Right cardiac atrium (tissue), 5 donors: ENCODE measurements at regions not wholly inside any gene's neighbourhood (a gene's known extent, or its start where the extent isn't known, plus 50 kb on each side); places are given as distances from the start of the nearest gene placed in this dataset.

Experiments used
- ATAC-seq, 2 donors: fragments of 200-7000 bp; cut with Tn5 transposase; one replicate each; pipeline versions ENCODE4 v1.8.0 to v1.9.1; 2020; ENCODE audit warnings: moderate library complexity in 2 of 2, mild to moderate bottlenecking in 1 of 2
- DNase-seq, 3 donors: peaks; one replicate each; pipeline ENCODE4 v3.0.0-alpha.2; 2020
- H3K27ac ChIP-seq: one replicate; pipeline ENCODE4 v1.5.1; 2013; ENCODE audit warnings: mild to moderate bottlenecking, low read length, control low read depth, moderate library complexity
- H3K27me3 ChIP-seq: one replicate; pipeline ENCODE4 v1.6.1; 2013; ENCODE audit not compliant: control insufficient read depth, insufficient read depth
- H3K4me1 ChIP-seq: one replicate; pipeline ENCODE4 v1.6.1; 2013; ENCODE audit warnings: low read length; ENCODE audit not compliant: control insufficient read depth, insufficient read depth
- H3K4me3 ChIP-seq: one replicate; pipeline ENCODE4 v1.5.1; 2013; ENCODE audit warnings: low read length, control low read depth
- H3K9me3 ChIP-seq: one replicate; pipeline ENCODE4 v1.6.1; 2013; ENCODE audit warnings: low read length; ENCODE audit not compliant: control insufficient read depth
- WGBS: extraction: QIAGEN DNeasy Blood & Tissue Kit; methylation state at CpG from one replicate; pipeline ENCODE4 v1.1.7; 2013; 5-methylcytosine and 5-hydroxymethylcytosine counted together
- intact Hi-C, 4 donors: fragments of 100-400 bp; cut with DNase I; formaldehyde crosslinking; loops; one replicate each; pipeline versions ENCODE4 v1.11.0 to v1.14.0; 2022 to 2023
- donor health status: healthy with polysubstance abuse.
- donor health status: DM: no; HTN: yes; CAD: no.
- donor health status: DM: no; HTN: no; CAD: no.
- donor health status: DM: no; HTN: yes; CAD: no; lungs with severe emphysema.
- donor health status: DM: yes; HTN: yes; CAD: no.

GRCh38 chr5:19352120-19352519 lies 635.9 kb downstream of the CDH18 start:
- Histone ChIP-seq H3K27ac (no peak overlapping the region), H3K4me1 (no peaks in the 10 kb centered on the region), H3K4me3 (no peak overlapping the region), H3K9me3 (no peaks in the 10 kb centered on the region), H3K27me3 (no peaks in the 10 kb centered on the region)
- no peak for DNase-seq
- intact Hi-C loops = no loop called here
- WGBS = 86% methylated on average over 7 of the region's 7 CpGs
- ATAC-seq = no peak

GRCh38 chr5:19369048-19369447 lies 619.0 kb downstream of the CDH18 start:
- no peaks in the 10 kb centered on the region for H3K4me1 ChIP-seq
- H3K27ac ChIP-seq = no peak overlapping the region
- ATAC-seq (no peak), DNase-seq (no peak)
- intact Hi-C loops = no loop called here
- no peaks in the 10 kb centered on the region for H3K9me3 ChIP-seq
- H3K27me3 ChIP-seq = no peaks in the 10 kb centered on the region
- H3K4me3 ChIP-seq = no peak overlapping the region
- WGBS = 64% methylated on average over 3 of the region's 3 CpGs

- no peaks in the 10 kb centered on the region for H3K27me3 ChIP-seq
- H3K27ac ChIP-seq = no peak overlapping the region
- no peak for ATAC-seq
- H3K4me1 ChIP-seq = no peaks in the 10 kb centered on the region
- WGBS = 84% methylated on average over 4 of the region's 4 CpGs
- intact Hi-C loops = no loop called here
- DNase-seq = no peak
- H3K4me3 ChIP-seq = no peak overlapping the region
- no peaks in the 10 kb centered on the region for H3K9me3 ChIP-seq
These were observed 618.4 kb downstream of the CDH18 start for GRCh38 chr5:19369561-19369960.

- ATAC-seq = no peak
- 66% methylated on average over 2 of the region's 2 CpGs for WGBS
- Histone ChIP-seq H3K4me1 (no peaks in the 10 kb centered on the region), H3K27ac (no peak overlapping the region), H3K27me3 (no peaks in the 10 kb centered on the region), H3K9me3 (no peaks in the 10 kb centered on the region), H3K4me3 (no peak overlapping the region)
- intact Hi-C loops = no loop called here
- DNase-seq = no peak
These were observed 617.2 kb downstream of the CDH18 start for GRCh38 chr5:19370655-19371386.

- no peak for ATAC-seq
- Histone ChIP-seq H3K27me3 (no peaks in the 10 kb centered on the region), H3K4me1 (no peaks in the 10 kb centered on the region), H3K27ac (no peak overlapping the region), H3K4me3 (no peak overlapping the region), H3K9me3 (peaks cover 2% of the 10 kb centered on the region)
- WGBS = 76% methylated on average over 7 of the region's 7 CpGs
- intact Hi-C loops = no loop called here
- DNase-seq = no peak
These were observed 599.6 kb downstream of the CDH18 start for GRCh38 chr5:19388391-19388790.

- Histone ChIP-seq H3K27ac (no peak overlapping the region), H3K4me3 (no peak overlapping the region), H3K9me3 (no peaks in the 10 kb centered on the region), H3K27me3 (no peaks in the 10 kb centered on the region), H3K4me1 (no peaks in the 10 kb centered on the region)
- intact Hi-C loops = no loop called here
- DNase-seq (no peak), ATAC-seq (no peak)
- WGBS = 45% methylated on average over 1 of the region's 1 CpG
These were observed 587.0 kb downstream of the CDH18 start for GRCh38 chr5:19401032-19401431.

- H3K27me3 ChIP-seq = no peaks in the 10 kb centered on the region
- no peak overlapping the region for H3K4me3 ChIP-seq
- no peak overlapping the region for H3K27ac ChIP-seq
- intact Hi-C loops = no loop called here
- no peaks in the 10 kb centered on the region for H3K4me1 ChIP-seq
- ATAC-seq (no peak), DNase-seq (no peak)
- WGBS = 26% methylated on average over 3 of the region's 3 CpGs
- no peaks in the 10 kb centered on the region for H3K9me3 ChIP-seq
These were observed 581.2 kb downstream of the CDH18 start for GRCh38 chr5:19406576-19407365.

GRCh38 chr5:19408149-19408548 lies 579.9 kb downstream of the CDH18 start:
- no peaks in the 10 kb centered on the region for H3K9me3 ChIP-seq
- no peak for ATAC-seq
- intact Hi-C loops = no loop called here
- H3K27ac ChIP-seq = no peak overlapping the region
- 81% methylated on average over 3 of the region's 3 CpGs for WGBS
- H3K27me3 ChIP-seq = no peaks in the 10 kb centered on the region
- no peaks in the 10 kb centered on the region for H3K4me1 ChIP-seq
- no peak overlapping the region for H3K4me3 ChIP-seq
- no peak for DNase-seq

- WGBS = 68% methylated on average over 3 of the region's 3 CpGs
- Histone ChIP-seq H3K4me3 (no peak overlapping the region), H3K27me3 (no peaks in the 10 kb centered on the region), H3K27ac (no peak overlapping the region), H3K9me3 (no peaks in the 10 kb centered on the region), H3K4me1 (no peaks in the 10 kb centered on the region)
- DNase-seq (no peak), ATAC-seq (no peak)
- intact Hi-C loops = no loop called here
These were observed 576.1 kb downstream of the CDH18 start for GRCh38 chr5:19411936-19412335.
